HCT116 (cell line): ENCODE measurements at regions not wholly inside any gene's neighbourhood (a gene's known extent, or its start where the extent isn't known, plus 50 kb on each side); places are given as distances from the start of the nearest gene placed in this dataset.

Experiments
- CEBPB ChIP-seq: IDR thresholded peaks from 2 replicates; pipeline ENCODE4 v1.6.1; 2012; ENCODE audit warnings: low read depth
- ELF1 ChIP-seq: IDR thresholded peaks from 2 replicates; pipeline ENCODE4 v1.6.1; 2012; ENCODE audit warnings: low read depth, borderline replicate concordance
- EZH2 ChIP-seq: fragments of 200-600 bp; sonication (generic); IDR thresholded peaks from 2 replicates; pipeline ENCODE4 v1.6.1; 2017; ENCODE audit warnings: antibody characterized with exemption, mixed run types
- EZH2phosphoT487 ChIP-seq: fragments of 200-600 bp; IDR thresholded peaks from 2 replicates; pipeline ENCODE4 v1.6.1; 2018; ENCODE audit warnings: antibody characterized with exemption, borderline replicate concordance
- JUND ChIP-seq: IDR thresholded peaks from 2 replicates; pipeline ENCODE4 v1.6.1; 2012
- MAX ChIP-seq: IDR thresholded peaks from 2 replicates; pipeline ENCODE4 v1.6.1; 2012
- POLR2A ChIP-seq: IDR thresholded peaks from 2 replicates; pipeline ENCODE4 v1.7.0; 2011; ENCODE audit warnings: borderline replicate concordance; ENCODE audit not compliant: insufficient read depth, insufficient read length; ENCODE audit errors: extremely low read depth
- POLR2AphosphoS5 ChIP-seq: IDR thresholded peaks from 2 replicates; pipeline ENCODE4 v1.6.1; 2011; ENCODE audit warnings: mild to moderate bottlenecking, low read depth, low read length, moderate library complexity
- YY1 ChIP-seq: IDR thresholded peaks from 2 replicates; pipeline ENCODE4 v1.6.1; 2011; ENCODE audit warnings: low read length, low read depth, moderate library complexity, mild to moderate bottlenecking; ENCODE audit not compliant: insufficient replicate concordance; ENCODE audit errors: extremely low read depth
- ZNF274 ChIP-seq: fragments of 200-500 bp; sonication (Bioruptor generic); IDR thresholded peaks from 2 replicates; pipeline ENCODE4 v1.6.1; 2014; ENCODE audit warnings: mild to moderate bottlenecking, low read depth, low read length, inconsistent platforms
- TF ChIP-seq, protein P1 (sequence below), 3 experiments: fragments of 200-600 bp in 1 of 3; sonication (generic) in 1 of 3; IDR thresholded peaks in 2 of 3; conservative IDR thresholded peaks in 1 of 3; 2 replicates each; pipeline ENCODE4 v1.5.1; 2012 to 2017; ENCODE audit warnings: low read depth in 2 of 3, low read length in 2 of 3, antibody characterized with exemption in 1 of 3, borderline replicate concordance in 1 of 3, control low read depth in 1 of 3, mild to moderate bottlenecking in 1 of 3, mixed read lengths in 1 of 3, mixed run types in 1 of 3, moderate library complexity in 1 of 3; ENCODE audit not compliant: insufficient read depth in 1 of 3
- TF ChIP-seq, protein P2 (sequence below): IDR thresholded peaks from 2 replicates; pipeline ENCODE4 v1.6.1; 2011; ENCODE audit warnings: mild to moderate bottlenecking, low read length, moderate library complexity; ENCODE audit not compliant: insufficient replicate concordance; ENCODE audit errors: extremely low read depth
- TF ChIP-seq, protein P3 (sequence below): IDR thresholded peaks from 2 replicates; pipeline ENCODE4 v1.6.1; 2012; ENCODE audit warnings: low read depth

- no peak for TF ChIP-seq POLR2AphosphoS5
- no peak for TF ChIP-seq MAX
- TF ChIP-seq, protein P1, sequence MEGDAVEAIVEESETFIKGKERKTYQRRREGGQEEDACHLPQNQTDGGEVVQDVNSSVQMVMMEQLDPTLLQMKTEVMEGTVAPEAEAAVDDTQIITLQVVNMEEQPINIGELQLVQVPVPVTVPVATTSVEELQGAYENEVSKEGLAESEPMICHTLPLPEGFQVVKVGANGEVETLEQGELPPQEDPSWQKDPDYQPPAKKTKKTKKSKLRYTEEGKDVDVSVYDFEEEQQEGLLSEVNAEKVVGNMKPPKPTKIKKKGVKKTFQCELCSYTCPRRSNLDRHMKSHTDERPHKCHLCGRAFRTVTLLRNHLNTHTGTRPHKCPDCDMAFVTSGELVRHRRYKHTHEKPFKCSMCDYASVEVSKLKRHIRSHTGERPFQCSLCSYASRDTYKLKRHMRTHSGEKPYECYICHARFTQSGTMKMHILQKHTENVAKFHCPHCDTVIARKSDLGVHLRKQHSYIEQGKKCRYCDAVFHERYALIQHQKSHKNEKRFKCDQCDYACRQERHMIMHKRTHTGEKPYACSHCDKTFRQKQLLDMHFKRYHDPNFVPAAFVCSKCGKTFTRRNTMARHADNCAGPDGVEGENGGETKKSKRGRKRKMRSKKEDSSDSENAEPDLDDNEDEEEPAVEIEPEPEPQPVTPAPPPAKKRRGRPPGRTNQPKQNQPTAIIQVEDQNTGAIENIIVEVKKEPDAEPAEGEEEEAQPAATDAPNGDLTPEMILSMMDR (IDR thresholded peaks at IDR 0.05 in 2 of 3, conservative IDR thresholded peaks at IDR 0.05 in 1 of 3; ENCODE audit: borderline replicate concordance in 1 of 3, insufficient read depth in 1 of 3, low read depth in 2 of 3, low read length in 2 of 3): no peak
- TF ChIP-seq, protein P2, sequence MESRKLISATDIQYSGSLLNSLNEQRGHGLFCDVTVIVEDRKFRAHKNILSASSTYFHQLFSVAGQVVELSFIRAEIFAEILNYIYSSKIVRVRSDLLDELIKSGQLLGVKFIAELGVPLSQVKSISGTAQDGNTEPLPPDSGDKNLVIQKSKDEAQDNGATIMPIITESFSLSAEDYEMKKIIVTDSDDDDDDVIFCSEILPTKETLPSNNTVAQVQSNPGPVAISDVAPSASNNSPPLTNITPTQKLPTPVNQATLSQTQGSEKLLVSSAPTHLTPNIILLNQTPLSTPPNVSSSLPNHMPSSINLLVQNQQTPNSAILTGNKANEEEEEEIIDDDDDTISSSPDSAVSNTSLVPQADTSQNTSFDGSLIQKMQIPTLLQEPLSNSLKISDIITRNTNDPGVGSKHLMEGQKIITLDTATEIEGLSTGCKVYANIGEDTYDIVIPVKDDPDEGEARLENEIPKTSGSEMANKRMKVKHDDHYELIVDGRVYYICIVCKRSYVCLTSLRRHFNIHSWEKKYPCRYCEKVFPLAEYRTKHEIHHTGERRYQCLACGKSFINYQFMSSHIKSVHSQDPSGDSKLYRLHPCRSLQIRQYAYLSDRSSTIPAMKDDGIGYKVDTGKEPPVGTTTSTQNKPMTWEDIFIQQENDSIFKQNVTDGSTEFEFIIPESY: no peak
- no peak for TF ChIP-seq ELF1
- no peak for TF ChIP-seq EZH2
- no peak for TF ChIP-seq ZNF274
- no peak for TF ChIP-seq POLR2A
- TF ChIP-seq CEBPB: no peak
- TF ChIP-seq EZH2phosphoT487: no peak
- no peak for TF ChIP-seq YY1
- TF ChIP-seq JUND: no peak
- TF ChIP-seq, protein P3, sequence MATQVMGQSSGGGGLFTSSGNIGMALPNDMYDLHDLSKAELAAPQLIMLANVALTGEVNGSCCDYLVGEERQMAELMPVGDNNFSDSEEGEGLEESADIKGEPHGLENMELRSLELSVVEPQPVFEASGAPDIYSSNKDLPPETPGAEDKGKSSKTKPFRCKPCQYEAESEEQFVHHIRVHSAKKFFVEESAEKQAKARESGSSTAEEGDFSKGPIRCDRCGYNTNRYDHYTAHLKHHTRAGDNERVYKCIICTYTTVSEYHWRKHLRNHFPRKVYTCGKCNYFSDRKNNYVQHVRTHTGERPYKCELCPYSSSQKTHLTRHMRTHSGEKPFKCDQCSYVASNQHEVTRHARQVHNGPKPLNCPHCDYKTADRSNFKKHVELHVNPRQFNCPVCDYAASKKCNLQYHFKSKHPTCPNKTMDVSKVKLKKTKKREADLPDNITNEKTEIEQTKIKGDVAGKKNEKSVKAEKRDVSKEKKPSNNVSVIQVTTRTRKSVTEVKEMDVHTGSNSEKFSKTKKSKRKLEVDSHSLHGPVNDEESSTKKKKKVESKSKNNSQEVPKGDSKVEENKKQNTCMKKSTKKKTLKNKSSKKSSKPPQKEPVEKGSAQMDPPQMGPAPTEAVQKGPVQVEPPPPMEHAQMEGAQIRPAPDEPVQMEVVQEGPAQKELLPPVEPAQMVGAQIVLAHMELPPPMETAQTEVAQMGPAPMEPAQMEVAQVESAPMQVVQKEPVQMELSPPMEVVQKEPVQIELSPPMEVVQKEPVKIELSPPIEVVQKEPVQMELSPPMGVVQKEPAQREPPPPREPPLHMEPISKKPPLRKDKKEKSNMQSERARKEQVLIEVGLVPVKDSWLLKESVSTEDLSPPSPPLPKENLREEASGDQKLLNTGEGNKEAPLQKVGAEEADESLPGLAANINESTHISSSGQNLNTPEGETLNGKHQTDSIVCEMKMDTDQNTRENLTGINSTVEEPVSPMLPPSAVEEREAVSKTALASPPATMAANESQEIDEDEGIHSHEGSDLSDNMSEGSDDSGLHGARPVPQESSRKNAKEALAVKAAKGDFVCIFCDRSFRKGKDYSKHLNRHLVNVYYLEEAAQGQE: no peak
These were observed 63.0 kb downstream of the GPR6 start for GRCh38 chr6:110041126-110041525.
